Left renal pelvis (tissue), 4 donors: ENCODE measurements at regions not wholly inside any gene's neighbourhood (a gene's known extent, or its start where the extent isn't known, plus 50 kb on each side); places are given as distances from the start of the nearest gene placed in this dataset.

Experiments used
- DNase-seq, 4 donors: peaks; one replicate each; pipeline ENCODE4 v3.0.0-alpha.2; 2013; ENCODE audit warnings: low read depth in 4 of 4, low spot score in 3 of 4

DNA sequence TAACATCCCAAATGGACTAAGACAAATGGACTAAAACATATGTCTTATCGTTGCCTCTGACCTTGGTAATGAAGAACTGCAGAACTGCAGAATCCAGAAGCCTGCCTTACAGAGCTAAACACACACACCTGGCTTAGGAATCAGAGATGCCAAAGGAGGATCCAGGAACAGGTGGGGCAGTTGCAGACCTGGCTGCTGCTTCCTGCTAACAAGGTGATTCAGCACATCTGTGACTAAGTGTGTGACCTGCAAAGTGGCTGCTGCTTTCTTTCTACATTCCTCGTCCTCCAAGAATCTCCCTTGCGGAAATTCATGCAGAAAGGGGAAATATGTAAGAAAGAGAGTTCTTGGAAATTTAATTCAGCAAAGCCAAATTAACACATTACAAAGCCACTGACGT, 96.8 kb upstream of the NLGN4X start:
- DNase-seq = no peak

DNA sequence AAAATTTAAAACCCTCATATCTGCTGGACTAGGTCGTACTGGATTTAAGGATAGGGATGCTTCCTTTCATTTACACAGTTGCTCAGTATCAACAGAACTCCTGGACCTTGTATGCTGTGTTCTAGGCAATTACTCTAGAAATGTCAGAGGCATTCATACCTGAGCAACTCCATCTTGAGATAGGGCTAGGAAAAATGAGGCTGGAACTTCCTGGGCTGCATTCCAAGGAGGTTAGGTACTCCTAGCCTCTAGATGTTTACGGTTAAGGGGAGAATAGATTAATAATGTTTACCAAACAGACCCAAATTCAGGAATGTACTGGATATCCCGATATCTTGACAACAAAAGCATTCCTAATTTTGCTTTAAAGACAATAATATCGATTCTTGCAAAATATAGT, 84.7 kb upstream of the NLGN4X start:
- no peak for DNase-seq

DNA sequence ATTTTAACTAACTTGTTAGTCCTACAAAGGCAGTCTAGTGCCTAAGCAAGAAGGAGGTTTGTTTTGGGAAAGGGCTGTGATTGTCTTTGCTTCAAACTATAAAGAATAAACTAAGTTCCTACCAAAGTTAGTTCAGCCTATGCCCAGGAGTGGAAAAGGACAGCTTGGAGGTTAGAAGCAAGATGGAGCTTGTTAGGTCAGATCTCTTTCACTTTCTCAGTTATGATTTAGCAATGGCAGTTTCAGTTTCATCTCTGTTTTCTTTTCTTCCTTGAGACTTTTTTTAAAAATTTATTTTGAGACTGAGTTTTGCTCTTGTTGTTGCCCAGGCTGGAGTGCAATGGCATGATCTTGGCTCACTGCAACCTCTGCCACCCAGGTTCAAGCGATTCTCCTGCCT, 82.9 kb upstream of the NLGN4X start:
- no peak for DNase-seq

DNA sequence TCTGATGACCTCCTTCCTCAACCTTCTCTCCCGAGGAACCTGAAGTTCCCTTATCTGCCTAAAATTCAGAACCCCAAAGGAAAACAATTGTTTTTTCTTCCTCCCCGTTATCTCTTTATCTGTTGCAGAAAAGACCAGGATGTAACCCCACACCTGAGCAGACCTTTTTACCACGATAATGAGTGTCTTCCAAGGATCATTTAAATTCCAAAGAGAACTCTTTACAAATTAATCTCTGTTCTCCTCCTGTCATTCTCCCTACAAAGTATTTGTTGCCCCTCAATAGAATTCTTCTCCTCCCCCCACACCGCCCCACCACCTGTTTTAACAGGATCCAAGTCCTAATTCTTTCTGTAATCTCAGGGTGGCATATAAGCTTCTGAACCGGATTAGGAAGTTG, 78.5 kb upstream of the NLGN4X start:
- DNase-seq = no peak

DNA sequence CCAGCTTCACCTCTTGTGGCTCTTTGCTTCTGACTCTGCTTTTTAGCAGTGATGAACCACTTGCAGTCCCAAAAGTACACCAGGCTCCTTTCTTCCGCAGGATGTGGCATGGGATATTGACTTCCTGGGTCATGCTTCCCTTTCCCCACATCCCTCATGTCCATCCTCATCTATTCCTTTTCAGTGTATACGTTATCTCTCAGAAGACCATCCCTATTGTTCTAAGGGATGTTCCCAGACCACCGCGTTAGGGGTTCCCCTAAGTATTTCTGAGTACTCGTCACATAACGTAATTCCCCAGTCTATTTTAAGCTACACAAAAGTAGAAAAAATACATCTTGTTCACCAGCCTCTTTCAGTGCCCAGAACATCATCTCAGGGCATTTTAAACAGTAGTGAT, 71.1 kb upstream of the NLGN4X start:
- DNase-seq = no peak

DNA sequence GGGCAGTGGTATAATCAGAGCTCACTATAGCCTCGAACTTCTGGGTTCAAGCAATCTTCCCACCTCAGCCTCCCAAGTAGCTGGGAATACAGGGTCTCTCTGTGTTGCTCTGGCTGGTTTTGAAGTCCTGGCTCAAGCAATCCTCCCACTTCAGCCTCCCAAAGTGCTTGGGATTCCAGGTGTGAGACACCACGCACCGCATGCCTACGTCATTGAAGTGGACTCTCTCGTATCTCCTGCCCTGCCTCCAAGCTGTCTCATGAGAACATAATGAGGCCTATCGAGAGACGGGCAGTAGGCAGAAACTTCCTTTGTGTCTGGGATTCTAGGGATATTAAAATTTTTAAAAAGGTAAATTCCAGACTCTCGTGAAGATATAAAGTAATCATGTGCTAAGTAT, 65.0 kb upstream of the NLGN4X start:
- no peak for DNase-seq

DNA sequence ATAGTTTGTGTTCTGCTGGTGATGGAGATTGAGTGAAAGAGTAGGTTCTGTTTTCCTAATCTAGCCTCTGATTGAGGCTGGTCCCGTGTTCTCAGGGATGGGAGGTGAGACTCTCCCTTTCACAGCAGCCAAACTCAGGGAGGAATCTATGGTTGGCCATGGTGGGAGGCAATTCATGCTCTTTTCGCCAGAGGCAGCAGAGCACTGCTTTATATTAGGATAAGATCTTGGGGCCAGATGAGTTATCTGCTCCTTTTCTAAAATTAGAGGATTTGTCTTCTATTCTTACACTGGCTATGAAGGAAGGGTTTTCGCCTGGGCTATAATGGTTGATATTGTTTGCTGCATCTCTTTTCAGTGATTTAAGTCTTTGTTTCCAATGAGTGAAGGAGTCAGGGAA, 63.9 kb upstream of the NLGN4X start:
- DNase-seq = no peak

DNA sequence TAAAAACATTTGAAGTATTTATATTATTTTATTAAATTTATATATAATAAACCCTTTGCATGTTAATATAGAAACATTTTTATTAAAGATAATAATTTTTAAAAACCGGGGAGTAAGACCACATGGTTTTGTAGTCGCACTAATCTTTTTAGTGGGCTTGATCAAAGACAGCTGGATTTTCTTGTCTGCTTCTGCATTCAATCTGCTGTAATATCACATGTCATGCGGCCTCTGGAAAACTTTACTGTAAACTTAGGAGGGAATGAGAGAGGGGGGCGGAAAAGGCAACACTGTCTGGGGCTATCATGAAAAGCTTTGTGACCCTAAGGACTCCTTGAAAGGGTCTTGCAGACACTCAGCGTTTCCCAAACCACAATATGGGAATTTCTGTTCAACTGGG, 62.8 kb upstream of the NLGN4X start:
- peak in 1 of 4 donors; percentile 0 for DNase-seq

DNA sequence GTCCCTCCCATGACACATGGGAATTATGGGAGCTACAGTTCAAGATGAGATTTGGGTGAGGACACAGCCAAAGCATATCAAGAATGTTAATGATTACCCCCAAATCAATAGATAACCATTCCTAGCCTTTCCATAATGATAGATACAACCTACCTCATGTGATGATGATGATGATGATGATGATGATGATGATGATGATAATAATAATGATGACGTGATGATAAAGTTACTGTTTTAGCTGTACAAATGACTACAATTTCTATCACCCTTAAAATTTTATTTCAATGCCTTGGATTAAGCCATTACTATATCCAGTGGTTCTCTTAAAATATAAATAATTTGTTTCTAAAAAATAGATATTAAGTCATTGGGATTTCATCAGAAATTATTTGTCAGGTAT, 55.2 kb upstream of the NLGN4X start:
- no peak for DNase-seq

DNA sequence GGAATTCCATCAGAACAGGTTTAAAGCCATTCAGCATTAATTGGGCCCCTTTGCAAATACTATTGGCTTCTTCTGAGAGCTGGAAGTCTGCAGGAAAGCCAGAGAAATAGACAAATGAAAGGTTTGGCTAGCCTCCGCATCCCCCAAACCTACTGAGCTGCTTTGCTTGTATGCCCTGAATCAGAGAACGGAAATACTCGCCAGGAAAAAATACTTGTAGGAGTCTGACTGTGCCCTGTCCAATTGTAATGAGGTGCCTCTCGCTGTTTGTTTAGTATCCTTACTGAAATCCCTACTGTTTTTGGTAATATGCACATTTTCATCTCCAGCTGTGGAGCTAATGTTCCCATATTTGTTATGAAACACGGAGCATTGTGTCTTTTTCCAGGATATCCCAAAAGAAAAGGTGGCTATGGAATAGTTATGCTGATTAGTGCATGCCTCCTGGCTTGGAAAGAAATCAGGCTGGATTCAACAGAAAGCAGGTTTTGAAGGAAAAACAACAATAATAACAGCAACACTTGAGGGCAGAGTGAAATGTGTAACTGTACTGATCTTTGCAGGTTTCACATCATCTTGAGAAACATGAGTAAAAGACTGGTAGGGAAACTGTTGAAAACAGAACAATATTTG, 50.7 kb upstream of the NLGN4X start:
- DNase-seq = no peak
